ENCODE measurements at regions not wholly inside any gene's neighbourhood (a gene's known extent, or its start where the extent isn't known, plus 50 kb on each side); places are given as distances from the start of the nearest gene placed in this dataset.

DNA sequence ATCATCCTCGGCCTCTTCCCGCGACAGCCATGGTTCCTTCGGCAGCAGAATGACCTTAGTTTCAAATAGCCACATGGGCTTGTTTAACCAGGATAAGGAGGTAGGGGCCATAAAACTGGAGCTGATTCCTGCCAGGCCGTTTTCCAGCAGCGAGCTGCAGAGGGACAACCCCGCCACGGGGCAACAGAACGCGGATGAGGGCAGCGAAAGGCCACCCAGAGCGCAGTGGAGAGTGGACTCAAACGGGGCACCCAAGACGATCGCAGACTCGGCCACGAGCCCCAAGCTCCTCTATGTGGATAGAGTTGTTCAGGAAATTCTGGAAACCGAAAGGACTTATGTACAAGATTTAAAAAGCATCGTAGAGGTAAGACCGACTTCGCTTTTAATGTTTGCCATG, 131.8 kb upstream of the MTHFD1L start (continued):
- TF ChIP-seq, protein P1, sequence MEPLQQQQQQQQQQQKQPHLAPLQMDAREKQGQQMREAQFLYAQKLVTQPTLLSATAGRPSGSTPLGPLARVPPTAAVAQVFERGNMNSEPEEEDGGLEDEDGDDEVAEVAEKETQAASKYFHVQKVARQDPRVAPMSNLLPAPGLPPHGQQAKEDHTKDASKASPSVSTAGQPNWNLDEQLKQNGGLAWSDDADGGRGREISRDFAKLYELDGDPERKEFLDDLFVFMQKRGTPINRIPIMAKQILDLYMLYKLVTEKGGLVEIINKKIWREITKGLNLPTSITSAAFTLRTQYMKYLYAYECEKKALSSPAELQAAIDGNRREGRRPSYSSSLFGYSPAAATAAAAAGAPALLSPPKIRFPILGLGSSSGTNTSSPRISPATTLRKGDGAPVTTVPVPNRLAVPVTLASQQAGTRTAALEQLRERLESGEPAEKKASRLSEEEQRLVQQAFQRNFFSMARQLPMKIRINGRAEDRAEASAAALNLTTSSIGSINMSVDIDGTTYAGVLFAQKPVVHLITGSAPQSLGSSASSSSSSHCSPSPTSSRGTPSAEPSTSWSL (CRISPR knock-in tag; IDR thresholded peaks at IDR 0.05; ENCODE audit: borderline replicate concordance): no peak
- TF ChIP-seq SNIP1 (IDR thresholded peaks at IDR 0.05; ENCODE audit: low read depth) (no peak), WHSC1 (IDR thresholded peaks at IDR 0.05; ENCODE audit: low read length) (no peak), SIX5 (IDR thresholded peaks at IDR 0.05; ENCODE audit: borderline replicate concordance in 1 of 2, insufficient read depth in 1 of 2, low read depth in 1 of 2, low read length in 2 of 2) (no peak)

DNA sequence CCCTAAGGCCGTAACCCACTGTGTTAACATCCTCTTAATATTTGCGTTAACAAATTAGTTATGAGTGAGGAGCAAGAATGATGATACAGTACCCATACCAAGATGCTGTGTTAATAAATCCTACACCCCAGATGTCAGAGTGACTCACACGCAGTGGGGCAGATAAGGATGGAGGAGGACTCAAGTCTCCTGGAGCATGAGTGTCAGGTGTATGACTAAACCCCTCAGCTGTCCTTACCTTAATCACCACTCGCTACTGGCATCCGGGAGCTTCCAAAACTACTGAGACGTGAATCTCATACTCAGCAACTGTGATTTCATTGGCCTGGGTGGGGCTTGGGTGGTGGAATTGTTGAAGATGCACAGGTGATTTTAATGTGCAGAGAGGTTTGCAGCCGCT, 131.3 kb upstream of the MTHFD1L start:
- TF ChIP-seq FOSL1 (tag; conservative IDR thresholded peaks at IDR 0.05) (peak; percentile 72), ZNF143 (CRISPR knock-in tag; IDR thresholded peaks at IDR 0.05) (no peak), JUND (IDR thresholded peaks at IDR 0.05; ENCODE audit: borderline replicate concordance, low read depth, low read length) (0 out of 2 replicates have a peak, but pooled peaks have one; percentile 25), JUND (tag; IDR thresholded peaks at IDR 0.05; ENCODE audit: borderline replicate concordance, low read depth, low read length) (no peak)
- ATAC-seq (no peak), FAIRE-seq (no peak), DNase-seq (ENCODE audit: extremely low read depth in 1 of 4, low spot score in 3 of 4) (no peak)
- 0% methylated on average over 7 of the region's 7 CpGs for WGBS (ENCODE audit: insufficient coverage, low coverage, missing lambda C conversion rate)
- Histone ChIP-seq H3K4me2 (ENCODE audit: insufficient read depth, low read length) (no peak overlapping the region), H3K9me1 (ENCODE audit: control insufficient read depth, insufficient read depth, low read length) (no peaks in the 10 kb centered on the region), H3K9me3 (replicated peaks; ENCODE audit: control insufficient read depth, insufficient read depth, low read depth, low read length) (no peaks in the 10 kb centered on the region), H3K4me3 (no peak overlapping the region), H3K4me1 (replicated peaks in 1 of 2; ENCODE audit: control insufficient read depth in 2 of 2, insufficient read depth in 2 of 2, low read length in 2 of 2) (no peaks in the 10 kb centered on the region), H3K27me3 (ENCODE audit: control insufficient read depth in 2 of 2, insufficient read depth in 2 of 2, low read length in 2 of 2) (peaks cover 35 to 44% of the 10 kb centered on the region in 2 experiments), H4K20me1 (replicated peaks; ENCODE audit: control insufficient read depth, insufficient read depth, low read length) (no peaks in the 10 kb centered on the region), H3K36me3 (ENCODE audit: control insufficient read depth, insufficient read depth, low read length) (no peaks in the 10 kb centered on the region), H3K27ac (ENCODE audit: extremely low read depth, low read depth, low read length) (no peak overlapping the region), H2AFZ (ENCODE audit: low read depth, low read length) (no peak overlapping the region), H3K9ac (ENCODE audit: insufficient read depth in 1 of 2, low read depth in 2 of 2, low read length in 2 of 2) (no peak overlapping the region), H3K79me2 (ENCODE audit: control insufficient read depth, insufficient read depth, low read length) (no peaks in the 10 kb centered on the region)
- in situ Hi-C loops (cut with MboI) (no loop called here), intact Hi-C loops (cut with micrococcal nuclease) (no loop called here)
- BruUV-seq (replicated peaks): no TSS peak
- ChIA-PET CTCF (ENCODE audit: low intra/inter-chr PET ratio) (no interaction called here), POLR2A (interaction anchor here (0.7 to 1.9 kb wide), 2 partner anchors 12 to 19 kb away, joined by 3 to 5 read pairs; no protein-coding TSS in a partner anchor)
